K562 (cell line): ENCODE measurements at regions not wholly inside any gene's neighbourhood (a gene's known extent, or its start where the extent isn't known, plus 50 kb on each side); places are given as distances from the start of the nearest gene placed in this dataset.

ENCODE experiments used
- EP400 ChIP-seq: fragments of 450-650 bp; IDR thresholded peaks from 2 replicates; pipeline ENCODE4 v1.6.1; 2017; ENCODE audit warnings: antibody characterized with exemption, mild to moderate bottlenecking, moderate library complexity
- ZNF274 ChIP-seq: IDR thresholded peaks from 2 replicates; pipeline ENCODE4 v1.6.1; 2011; ENCODE audit warnings: low read depth, mild to moderate bottlenecking, low read length, moderate library complexity, borderline replicate concordance
- TF ChIP-seq, protein P1 (sequence below): fragments of 450-650 bp; IDR thresholded peaks from 2 replicates; pipeline ENCODE4 v1.6.1; 2016; ENCODE audit warnings: low read depth

DNA sequence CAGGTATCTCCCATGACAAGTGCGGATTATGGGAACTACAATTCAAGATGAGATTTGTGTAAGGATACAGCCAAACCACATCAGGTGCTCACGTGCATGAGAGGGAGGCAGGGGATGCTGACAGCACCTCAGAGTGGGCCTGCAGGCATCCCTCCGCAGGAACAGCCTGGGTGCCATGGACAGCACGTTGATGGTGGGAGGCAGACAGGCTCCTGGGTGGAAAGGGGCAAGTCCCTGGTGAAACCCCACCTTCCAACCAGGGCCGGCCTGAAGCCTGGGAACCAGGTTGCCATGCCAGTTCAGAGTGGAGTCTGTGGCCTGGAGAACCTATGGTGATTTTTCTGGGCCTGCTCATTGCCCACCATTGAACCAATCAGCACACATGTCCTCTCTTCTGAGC lies 1469.6 kb downstream of the PCDH7 start (continued):
- TF ChIP-seq ZNF274 (no peak), EP400 (no peak)
- TF ChIP-seq, protein P1, sequence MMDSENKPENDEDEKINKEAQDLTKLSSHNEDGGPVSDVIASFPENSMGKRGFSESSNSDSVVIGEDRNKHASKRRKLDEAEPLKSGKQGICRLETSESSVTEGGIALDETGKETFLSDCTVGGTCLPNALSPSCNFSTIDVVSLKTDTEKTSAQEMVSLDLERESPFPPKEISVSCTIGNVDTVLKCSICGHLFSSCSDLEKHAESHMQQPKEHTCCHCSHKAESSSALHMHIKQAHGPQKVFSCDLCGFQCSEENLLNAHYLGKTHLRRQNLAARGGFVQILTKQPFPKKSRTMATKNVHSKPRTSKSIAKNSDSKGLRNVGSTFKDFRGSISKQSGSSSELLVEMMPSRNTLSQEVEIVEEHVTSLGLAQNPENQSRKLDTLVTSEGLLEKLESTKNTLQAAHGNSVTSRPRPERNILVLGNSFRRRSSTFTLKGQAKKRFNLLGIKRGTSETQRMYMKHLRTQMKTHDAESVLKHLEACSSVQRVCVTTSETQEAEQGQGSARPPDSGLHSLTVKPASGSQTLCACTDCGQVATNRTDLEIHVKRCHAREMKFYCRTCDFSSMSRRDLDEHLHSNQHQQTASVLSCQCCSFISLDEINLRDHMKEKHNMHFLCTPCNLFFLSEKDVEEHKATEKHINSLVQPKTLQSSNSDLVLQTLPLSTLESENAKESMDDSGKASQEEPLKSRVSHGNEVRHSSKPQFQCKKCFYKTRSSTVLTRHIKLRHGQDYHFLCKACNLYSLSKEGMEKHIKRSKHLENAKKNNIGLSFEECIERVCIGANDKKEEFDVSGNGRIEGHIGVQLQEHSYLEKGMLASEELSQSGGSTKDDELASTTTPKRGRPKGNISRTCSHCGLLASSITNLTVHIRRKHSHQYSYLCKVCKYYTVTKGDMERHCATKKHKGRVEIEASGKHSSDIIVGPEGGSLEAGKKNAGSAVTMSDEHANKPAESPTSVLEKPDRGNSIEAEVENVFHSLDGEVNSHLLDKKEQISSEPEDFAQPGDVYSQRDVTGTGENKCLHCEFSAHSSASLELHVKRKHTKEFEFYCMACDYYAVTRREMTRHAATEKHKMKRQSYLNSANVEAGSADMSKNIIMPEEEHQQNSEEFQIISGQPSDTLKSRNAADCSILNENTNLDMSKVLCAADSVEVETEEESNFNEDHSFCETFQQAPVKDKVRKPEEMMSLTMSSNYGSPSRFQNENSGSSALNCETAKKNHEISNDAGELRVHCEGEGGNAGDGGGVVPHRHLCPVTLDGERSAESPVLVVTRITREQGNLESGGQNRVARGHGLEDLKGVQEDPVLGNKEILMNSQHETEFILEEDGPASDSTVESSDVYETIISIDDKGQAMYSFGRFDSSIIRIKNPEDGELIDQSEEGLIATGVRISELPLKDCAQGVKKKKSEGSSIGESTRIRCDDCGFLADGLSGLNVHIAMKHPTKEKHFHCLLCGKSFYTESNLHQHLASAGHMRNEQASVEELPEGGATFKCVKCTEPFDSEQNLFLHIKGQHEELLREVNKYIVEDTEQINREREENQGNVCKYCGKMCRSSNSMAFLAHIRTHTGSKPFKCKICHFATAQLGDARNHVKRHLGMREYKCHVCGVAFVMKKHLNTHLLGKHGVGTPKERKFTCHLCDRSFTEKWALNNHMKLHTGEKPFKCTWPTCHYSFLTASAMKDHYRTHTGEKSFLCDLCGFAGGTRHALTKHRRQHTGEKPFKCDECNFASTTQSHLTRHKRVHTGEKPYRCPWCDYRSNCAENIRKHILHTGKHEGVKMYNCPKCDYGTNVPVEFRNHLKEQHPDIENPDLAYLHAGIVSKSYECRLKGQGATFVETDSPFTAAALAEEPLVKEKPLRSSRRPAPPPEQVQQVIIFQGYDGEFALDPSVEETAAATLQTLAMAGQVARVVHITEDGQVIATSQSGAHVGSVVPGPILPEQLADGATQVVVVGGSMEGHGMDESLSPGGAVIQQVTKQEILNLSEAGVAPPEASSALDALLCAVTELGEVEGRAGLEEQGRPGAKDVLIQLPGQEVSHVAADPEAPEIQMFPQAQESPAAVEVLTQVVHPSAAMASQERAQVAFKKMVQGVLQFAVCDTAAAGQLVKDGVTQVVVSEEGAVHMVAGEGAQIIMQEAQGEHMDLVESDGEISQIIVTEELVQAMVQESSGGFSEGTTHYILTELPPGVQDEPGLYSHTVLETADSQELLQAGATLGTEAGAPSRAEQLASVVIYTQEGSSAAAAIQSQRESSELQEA = no peak
